ENCODE measurements at regions not wholly inside any gene's neighbourhood (a gene's known extent, or its start where the extent isn't known, plus 50 kb on each side); places are given as distances from the start of the nearest gene placed in this dataset.
A peak's percentile ranks its signal among the peaks of the same experiment; 100 is the strongest.

GRCh38 chr7:18289788-18290187 lies 205.8 kb upstream of the HDAC9 start:
- DNase-seq (ENCODE audit: low read depth, low spot score): no peak
- H3K4me3 ChIP-seq (ENCODE audit: low read length): peak overlapping the region; percentile 43

GRCh38 chr7:18290223-18290622 lies 205.3 kb upstream of the HDAC9 start:
- peak overlapping the region; percentile 43 for H3K4me3 ChIP-seq (ENCODE audit: low read length)

GRCh38 chr7:18290865-18291264 lies 204.7 kb upstream of the HDAC9 start:
- DNase-seq (ENCODE audit: low read depth, low spot score): no peak
- peak overlapping the region; percentile 43 for H3K4me3 ChIP-seq (ENCODE audit: low read length)

More at GRCh38 chr7:18290223-18290622, 205.3 kb upstream of the HDAC9 start:
- DNase-seq (ENCODE audit: low read depth, low spot score): peak; percentile 83

GRCh38 chr7:18292584-18292983 lies 203.0 kb upstream of the HDAC9 start:
- H3K4me3 ChIP-seq (ENCODE audit: low read length): no peak overlapping the region
- no peak for DNase-seq (ENCODE audit: low read depth, low spot score)

- no peak for DNase-seq (ENCODE audit: low read depth, low spot score)
- no peak overlapping the region for H3K4me3 ChIP-seq (ENCODE audit: low read length)
Observed at GRCh38 chr7:18293759-18294158, 201.8 kb upstream of the HDAC9 start.

- H3K4me3 ChIP-seq (ENCODE audit: low read length): no peak overlapping the region
- no peak for DNase-seq (ENCODE audit: low read depth, low spot score)
Observed at GRCh38 chr7:18294411-18294810, 201.1 kb upstream of the HDAC9 start.

GRCh38 chr7:18295781-18296423 lies 199.6 kb upstream of the HDAC9 start:
- H3K4me3 ChIP-seq (ENCODE audit: low read length): no peak overlapping the region
- DNase-seq (ENCODE audit: low read depth, low spot score): no peak

- H3K4me3 ChIP-seq (ENCODE audit: low read length): no peak overlapping the region
- no peak for DNase-seq (ENCODE audit: low read depth, low spot score)
Observed at GRCh38 chr7:18302097-18302496, 193.5 kb upstream of the HDAC9 start.

- H3K4me3 ChIP-seq (ENCODE audit: low read length): no peak overlapping the region
- no peak for DNase-seq (ENCODE audit: low read depth, low spot score)
Observed at GRCh38 chr7:18305866-18306265, 189.7 kb upstream of the HDAC9 start.

GRCh38 chr7:18306696-18307095 lies 188.9 kb upstream of the HDAC9 start:
- no peak overlapping the region for H3K4me3 ChIP-seq (ENCODE audit: low read length)
- DNase-seq (ENCODE audit: low read depth, low spot score): no peak

- H3K4me3 ChIP-seq (ENCODE audit: low read length): no peak overlapping the region
- no peak for DNase-seq (ENCODE audit: low read depth, low spot score)
Observed at GRCh38 chr7:18308938-18309337, 186.6 kb upstream of the HDAC9 start.

GRCh38 chr7:18312482-18312881 lies 183.1 kb upstream of the HDAC9 start:
- H3K4me3 ChIP-seq (ENCODE audit: low read length): no peak overlapping the region
- peak; percentile 37 for DNase-seq (ENCODE audit: low read depth, low spot score)

- DNase-seq (ENCODE audit: low read depth, low spot score): no peak
- no peak overlapping the region for H3K4me3 ChIP-seq (ENCODE audit: low read length)
Observed at GRCh38 chr7:18313965-18314364, 181.6 kb upstream of the HDAC9 start.

GRCh38 chr7:18315241-18315640 lies 180.3 kb upstream of the HDAC9 start:
- no peak overlapping the region for H3K4me3 ChIP-seq (ENCODE audit: low read length)
- no peak for DNase-seq (ENCODE audit: low read depth, low spot score)

- DNase-seq (ENCODE audit: low read depth, low spot score): no peak
- H3K4me3 ChIP-seq (ENCODE audit: low read length): no peak overlapping the region
Observed at GRCh38 chr7:18317941-18318340, 177.6 kb upstream of the HDAC9 start.

GRCh38 chr7:18320422-18320821 lies 175.1 kb upstream of the HDAC9 start:
- no peak for DNase-seq (ENCODE audit: low read depth, low spot score)
- no peak overlapping the region for H3K4me3 ChIP-seq (ENCODE audit: low read length)

- H3K4me3 ChIP-seq (ENCODE audit: low read length): no peak overlapping the region
- peak; percentile 52 for DNase-seq (ENCODE audit: low read depth, low spot score)
Observed at GRCh38 chr7:18320971-18321567, 174.5 kb upstream of the HDAC9 start.

- no peak for DNase-seq (ENCODE audit: low read depth, low spot score)
- H3K4me3 ChIP-seq (ENCODE audit: low read length): no peak overlapping the region
Observed at GRCh38 chr7:18330548-18330947, 165.0 kb upstream of the HDAC9 start.

GRCh38 chr7:18336626-18337025 lies 158.9 kb upstream of the HDAC9 start:
- H3K4me3 ChIP-seq (ENCODE audit: low read length): no peak overlapping the region
- no peak for DNase-seq (ENCODE audit: low read depth, low spot score)

GRCh38 chr7:18337048-18337809 lies 158.3 kb upstream of the HDAC9 start:
- no peak for DNase-seq (ENCODE audit: low read depth, low spot score)

More at GRCh38 chr7:18337048-18337809, 158.3 kb upstream of the HDAC9 start:
- no peak overlapping the region for H3K4me3 ChIP-seq (ENCODE audit: low read length)
